ENCODE measurements at regions not wholly inside any gene's neighbourhood (a gene's known extent, or its start where the extent isn't known, plus 50 kb on each side); places are given as distances from the start of the nearest gene placed in this dataset.
A peak's percentile ranks its signal among the peaks of the same experiment; 100 is the strongest.

- H3K4me1 ChIP-seq (ENCODE audit: insufficient read depth, low read length), result no peaks in the 10 kb centered on the region
- H3K9ac ChIP-seq (ENCODE audit: low read depth, low read length), result no peak overlapping the region
- peaks cover under 1% of the 10 kb centered on the region; the same call in 1 of the 2 replicates for H3K9me3 ChIP-seq (ENCODE audit: control insufficient read depth, insufficient read depth, low read length)
- H3K36me3 ChIP-seq (ENCODE audit: insufficient read depth, low read length), result no peaks in the 10 kb centered on the region
Measured at GRCh38 chr4:41334182-41334581, 77.5 kb downstream of the UCHL1 start.

- H3K9ac ChIP-seq (ENCODE audit: low read depth, low read length), result no peak overlapping the region
- no peaks in the 10 kb centered on the region for H3K36me3 ChIP-seq (ENCODE audit: insufficient read depth, low read length)
- peaks cover 8% of the 10 kb centered on the region for H3K4me1 ChIP-seq (ENCODE audit: insufficient read depth, low read length)
- H3K9me3 ChIP-seq (ENCODE audit: control insufficient read depth, insufficient read depth, low read length), result peaks cover 10% of the 10 kb centered on the region; the same call in 1 of the 2 replicates
Measured at GRCh38 chr4:41339812-41340809, 83.4 kb downstream of the UCHL1 start.

- Histone ChIP-seq H3K4me1 (ENCODE audit: insufficient read depth, low read length) (no peaks in the 10 kb centered on the region; the same call in 1 of the 2 replicates), H3K36me3 (ENCODE audit: insufficient read depth, low read length) (no peaks in the 10 kb centered on the region), H3K9me3 (ENCODE audit: control insufficient read depth, insufficient read depth, low read length) (peaks cover 7% of the 10 kb centered on the region; the same call in 1 of the 2 replicates), H3K9ac (ENCODE audit: low read depth, low read length) (no peak overlapping the region)
Measured at GRCh38 chr4:41346306-41347061, 89.8 kb downstream of the UCHL1 start.

GRCh38 chr4:41349021-41349420, 92.3 kb downstream of the UCHL1 start:
- H3K9me3 ChIP-seq (ENCODE audit: control insufficient read depth, insufficient read depth, low read length), result peaks cover 3% of the 10 kb centered on the region; the same call in 1 of the 2 replicates
- no peaks in the 10 kb centered on the region; the same call in 1 of the 2 replicates for H3K4me1 ChIP-seq (ENCODE audit: insufficient read depth, low read length)
- no peaks in the 10 kb centered on the region for H3K36me3 ChIP-seq (ENCODE audit: insufficient read depth, low read length)
- H3K9ac ChIP-seq (ENCODE audit: low read depth, low read length), result no peak overlapping the region

- Histone ChIP-seq H3K4me1 (ENCODE audit: insufficient read depth, low read length) (peaks cover 16% of the 10 kb centered on the region), H3K9ac (ENCODE audit: low read depth, low read length) (peak overlapping the region; percentile 80; the same call in 1 of the 2 replicates), H3K9me3 (ENCODE audit: control insufficient read depth, insufficient read depth, low read length) (no peaks in the 10 kb centered on the region), H3K36me3 (ENCODE audit: insufficient read depth, low read length) (no peaks in the 10 kb centered on the region)
Measured at GRCh38 chr4:41358647-41359421, 102.1 kb downstream of the UCHL1 start.

GRCh38 chr4:41359422-41359775, 102.7 kb downstream of the UCHL1 start:
- H3K9me3 ChIP-seq (ENCODE audit: control insufficient read depth, insufficient read depth, low read length), result no peaks in the 10 kb centered on the region
- H3K9ac ChIP-seq (ENCODE audit: low read depth, low read length), result peak overlapping the region; percentile 80; the same call in 1 of the 2 replicates
- peaks cover 17% of the 10 kb centered on the region for H3K4me1 ChIP-seq (ENCODE audit: insufficient read depth, low read length)
- no peaks in the 10 kb centered on the region for H3K36me3 ChIP-seq (ENCODE audit: insufficient read depth, low read length)

GRCh38 chr4:41359836-41360213, 103.1 kb downstream of the UCHL1 start:
- peaks cover 20% of the 10 kb centered on the region for H3K4me1 ChIP-seq (ENCODE audit: insufficient read depth, low read length)
- no peaks in the 10 kb centered on the region for H3K9me3 ChIP-seq (ENCODE audit: control insufficient read depth, insufficient read depth, low read length)
- H3K36me3 ChIP-seq (ENCODE audit: insufficient read depth, low read length), result no peaks in the 10 kb centered on the region
- peak overlapping the region; percentile 80 for H3K9ac ChIP-seq (ENCODE audit: low read depth, low read length)

- H3K4me1 ChIP-seq (ENCODE audit: insufficient read depth, low read length), result peaks cover 24% of the 10 kb centered on the region
- no peaks in the 10 kb centered on the region for H3K36me3 ChIP-seq (ENCODE audit: insufficient read depth, low read length)
- H3K9me3 ChIP-seq (ENCODE audit: control insufficient read depth, insufficient read depth, low read length), result no peaks in the 10 kb centered on the region
- peak overlapping the region; percentile 80 for H3K9ac ChIP-seq (ENCODE audit: low read depth, low read length)
Measured at GRCh38 chr4:41360214-41360920, 103.6 kb downstream of the UCHL1 start.

- H3K9ac ChIP-seq (ENCODE audit: low read depth, low read length), result peak overlapping the region; percentile 52; the same call in 1 of the 2 replicates
Measured at GRCh38 chr4:41360921-41361793, 104.4 kb downstream of the UCHL1 start.

GRCh38 chr4:41361794-41362526, 105.2 kb downstream of the UCHL1 start:
- H3K9ac ChIP-seq (ENCODE audit: low read depth, low read length), result peak overlapping the region; percentile 52; the same call in 1 of the 2 replicates
- H3K9me3 ChIP-seq (ENCODE audit: control insufficient read depth, insufficient read depth, low read length), result no peaks in the 10 kb centered on the region
- H3K4me1 ChIP-seq (ENCODE audit: insufficient read depth, low read length), result peaks cover 34% of the 10 kb centered on the region
- no peaks in the 10 kb centered on the region for H3K36me3 ChIP-seq (ENCODE audit: insufficient read depth, low read length)

More at GRCh38 chr4:41360921-41361793, 104.4 kb downstream of the UCHL1 start:
- H3K9me3 ChIP-seq (ENCODE audit: control insufficient read depth, insufficient read depth, low read length), result no peaks in the 10 kb centered on the region
- peaks cover 32% of the 10 kb centered on the region for H3K4me1 ChIP-seq (ENCODE audit: insufficient read depth, low read length)
- H3K36me3 ChIP-seq (ENCODE audit: insufficient read depth, low read length), result no peaks in the 10 kb centered on the region

GRCh38 chr4:41362621-41363383, 106.1 kb downstream of the UCHL1 start:
- H3K4me1 ChIP-seq (ENCODE audit: insufficient read depth, low read length), result peaks cover 34% of the 10 kb centered on the region
- H3K9me3 ChIP-seq (ENCODE audit: control insufficient read depth, insufficient read depth, low read length), result no peaks in the 10 kb centered on the region
- H3K36me3 ChIP-seq (ENCODE audit: insufficient read depth, low read length), result no peaks in the 10 kb centered on the region
- peak overlapping the region; percentile 10; the same call in 1 of the 2 replicates for H3K9ac ChIP-seq (ENCODE audit: low read depth, low read length)

Measured in ES-I3 (cell line).